Retinal pigment epithelial cell (primary cell): ENCODE measurements at regions not wholly inside any gene's neighbourhood (a gene's known extent, or its start where the extent isn't known, plus 50 kb on each side); places are given as distances from the start of the nearest gene placed in this dataset.
"Not testable (repeated sequence)": the region's sequence is repeated elsewhere in the genome, so short reads cannot be mapped to it uniquely, and the experiment has no call there.

Source experiments
- DNase-seq: peaks from one replicate; pipeline ENCODE4 v3.0.0-alpha.2; 2010; ENCODE audit warnings: low read depth
- H3K4me3 ChIP-seq: 2 replicates; pipeline ENCODE4 v1.5.1; 2011; ENCODE audit warnings: mild to moderate bottlenecking, low read length, control low read depth, moderate library complexity
- TF ChIP-seq, protein P1 (sequence below): conservative IDR thresholded peaks from 2 replicates; pipeline ENCODE4 v1.5.1; 2011; ENCODE audit warnings: low read depth, low read length, control low read depth, inconsistent platforms

DNA sequence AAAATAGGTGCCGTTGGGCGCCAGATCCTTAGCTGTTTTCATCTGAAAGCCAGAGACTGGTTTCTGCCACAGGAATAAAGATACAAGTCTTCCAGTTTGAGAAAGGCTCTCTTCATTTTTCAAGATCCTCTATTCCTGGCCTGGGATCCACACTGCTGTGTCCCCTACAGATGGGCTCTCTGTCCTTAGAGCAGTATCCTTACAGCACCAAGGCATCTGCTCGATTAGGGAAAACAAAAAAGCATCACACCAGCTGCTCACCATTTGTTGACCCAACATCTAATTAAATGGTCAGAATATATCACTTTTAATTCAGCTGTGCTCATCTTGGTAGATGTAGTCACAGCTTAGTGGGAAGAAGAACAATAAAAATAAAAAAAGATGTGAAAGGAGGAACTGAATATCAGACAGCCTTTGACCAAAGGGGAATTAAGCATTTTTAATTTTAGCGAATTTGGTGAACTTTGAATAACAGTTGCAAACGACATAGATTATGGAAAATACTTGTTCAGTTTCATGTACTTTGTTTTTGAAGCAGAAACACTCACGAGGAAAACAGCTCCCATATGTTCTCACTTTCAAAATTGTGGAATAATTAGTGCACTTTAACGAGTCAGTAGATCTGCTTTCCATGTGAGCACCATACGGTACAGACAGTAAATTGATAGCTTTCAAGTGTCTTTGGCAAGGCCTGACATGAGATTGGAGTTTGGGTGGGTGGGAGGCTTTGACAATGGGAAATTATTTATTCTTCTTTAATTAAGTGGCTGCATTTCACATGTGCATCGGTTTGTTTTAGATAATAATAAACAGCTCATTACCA lies 148.4 kb upstream of the CLNK start:
- DNase-seq, result no peak
- TF ChIP-seq, protein P1, sequence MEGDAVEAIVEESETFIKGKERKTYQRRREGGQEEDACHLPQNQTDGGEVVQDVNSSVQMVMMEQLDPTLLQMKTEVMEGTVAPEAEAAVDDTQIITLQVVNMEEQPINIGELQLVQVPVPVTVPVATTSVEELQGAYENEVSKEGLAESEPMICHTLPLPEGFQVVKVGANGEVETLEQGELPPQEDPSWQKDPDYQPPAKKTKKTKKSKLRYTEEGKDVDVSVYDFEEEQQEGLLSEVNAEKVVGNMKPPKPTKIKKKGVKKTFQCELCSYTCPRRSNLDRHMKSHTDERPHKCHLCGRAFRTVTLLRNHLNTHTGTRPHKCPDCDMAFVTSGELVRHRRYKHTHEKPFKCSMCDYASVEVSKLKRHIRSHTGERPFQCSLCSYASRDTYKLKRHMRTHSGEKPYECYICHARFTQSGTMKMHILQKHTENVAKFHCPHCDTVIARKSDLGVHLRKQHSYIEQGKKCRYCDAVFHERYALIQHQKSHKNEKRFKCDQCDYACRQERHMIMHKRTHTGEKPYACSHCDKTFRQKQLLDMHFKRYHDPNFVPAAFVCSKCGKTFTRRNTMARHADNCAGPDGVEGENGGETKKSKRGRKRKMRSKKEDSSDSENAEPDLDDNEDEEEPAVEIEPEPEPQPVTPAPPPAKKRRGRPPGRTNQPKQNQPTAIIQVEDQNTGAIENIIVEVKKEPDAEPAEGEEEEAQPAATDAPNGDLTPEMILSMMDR, result no peak
- no peak overlapping the region for H3K4me3 ChIP-seq

DNA sequence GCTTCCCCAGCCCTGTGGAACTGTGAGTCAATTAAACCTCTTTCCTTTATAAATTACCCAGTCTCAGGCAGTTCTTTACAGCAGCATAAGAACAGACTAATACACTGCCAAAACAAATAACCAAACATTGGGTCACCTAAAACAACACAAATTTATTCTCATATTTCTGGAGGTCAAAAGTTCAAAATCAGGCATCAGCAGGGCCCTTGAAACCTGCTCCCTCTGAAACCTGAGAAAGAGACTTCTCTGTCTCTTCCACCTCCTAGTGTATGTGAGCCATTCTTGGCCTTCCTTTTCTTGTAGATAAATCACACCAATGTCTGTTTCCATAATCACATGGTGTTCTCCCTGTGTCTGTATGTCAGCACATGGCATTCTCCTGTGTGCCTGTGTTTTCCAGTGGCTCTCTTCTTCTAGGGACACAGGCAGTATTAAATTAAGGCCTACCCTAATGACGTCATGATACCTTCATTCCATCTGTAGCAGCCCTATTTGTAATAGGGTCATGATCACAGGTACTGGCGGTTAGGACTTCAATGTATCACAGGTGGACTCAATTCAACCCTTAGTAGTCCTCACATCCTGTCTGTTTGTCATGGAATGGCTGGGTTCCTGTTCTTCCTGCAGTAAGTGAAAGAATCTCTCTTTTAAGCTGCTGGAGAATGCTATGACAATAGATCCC lies 147.3 kb upstream of the CLNK start:
- no peak for DNase-seq
- TF ChIP-seq, protein P1, result no peak
- no peak overlapping the region for H3K4me3 ChIP-seq

DNA sequence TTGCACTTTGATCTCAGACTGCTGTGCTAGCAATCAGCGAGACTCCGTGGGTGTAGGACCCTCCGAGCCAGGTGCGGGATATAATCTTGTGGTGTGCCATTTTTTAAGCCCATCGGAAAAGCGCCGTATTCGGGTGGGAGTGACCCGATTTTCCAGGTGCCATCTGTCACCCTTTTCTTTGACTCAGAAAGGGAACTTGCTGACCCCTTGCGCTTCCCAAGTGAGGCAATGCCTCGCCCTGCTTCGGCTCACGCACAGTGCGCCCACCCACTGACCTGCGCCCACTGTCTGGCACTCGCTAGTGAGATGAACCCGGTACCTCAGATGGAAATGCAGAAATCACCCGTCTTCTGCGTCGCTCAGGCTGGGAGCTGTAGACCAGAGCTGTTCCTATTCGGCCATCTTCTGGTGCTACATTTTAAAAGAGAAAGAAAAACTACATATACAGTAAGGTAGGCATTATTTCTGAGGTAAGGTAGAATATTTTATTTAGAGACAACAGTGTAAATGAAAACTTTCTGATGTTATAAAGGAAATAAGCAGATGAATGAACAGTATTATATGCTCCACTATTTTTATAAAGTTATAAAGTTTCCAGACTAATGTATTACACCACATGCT lies 144.5 kb upstream of the CLNK start:
- not testable (repeated sequence) for H3K4me3 ChIP-seq, DNase-seq

DNA sequence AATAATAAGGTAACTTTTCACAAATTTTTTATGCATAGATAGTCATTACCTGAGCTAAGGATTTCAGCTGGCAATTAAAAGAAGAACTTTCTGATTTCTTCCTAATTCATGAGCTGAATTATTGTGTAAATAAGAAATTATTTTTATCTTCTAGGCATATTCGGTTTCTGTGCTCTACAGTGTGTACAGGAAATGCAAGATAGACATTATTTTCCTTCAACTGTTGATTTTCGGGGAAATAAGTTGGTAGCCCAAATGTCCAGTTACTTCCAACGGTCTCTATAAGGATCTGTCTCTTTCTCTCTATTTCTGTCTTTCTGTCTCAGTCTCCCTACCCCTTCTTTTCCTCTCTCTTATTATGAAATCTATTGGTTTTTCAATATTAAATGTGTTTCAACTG lies 137.3 kb upstream of the CLNK start:
- H3K4me3 ChIP-seq, result no peak overlapping the region

DNA sequence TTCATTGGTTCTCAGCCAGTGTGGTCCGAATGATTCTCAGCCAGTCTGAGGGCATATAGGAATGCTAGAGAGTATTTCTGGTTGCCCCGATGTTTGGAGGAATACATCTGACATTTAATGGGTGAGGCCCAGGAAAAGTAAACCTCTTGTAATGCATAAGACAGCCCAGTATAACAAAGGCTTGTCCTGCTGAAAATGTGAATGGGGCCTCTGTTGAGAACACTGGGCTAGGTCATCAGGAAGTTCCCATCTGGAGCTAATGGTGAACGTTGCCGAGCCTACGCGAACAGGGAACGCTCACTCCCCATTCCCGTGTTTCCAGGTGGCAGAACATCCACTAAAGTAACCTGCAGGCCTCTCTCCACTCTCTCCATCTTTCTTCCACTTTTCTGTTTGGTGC lies 132.0 kb upstream of the CLNK start:
- H3K4me3 ChIP-seq, result no peak overlapping the region
- no peak for DNase-seq

More for the DNA sequence above, 137.3 kb upstream of the CLNK start:
- TF ChIP-seq, protein P1, result no peak
- DNase-seq, result no peak

DNA sequence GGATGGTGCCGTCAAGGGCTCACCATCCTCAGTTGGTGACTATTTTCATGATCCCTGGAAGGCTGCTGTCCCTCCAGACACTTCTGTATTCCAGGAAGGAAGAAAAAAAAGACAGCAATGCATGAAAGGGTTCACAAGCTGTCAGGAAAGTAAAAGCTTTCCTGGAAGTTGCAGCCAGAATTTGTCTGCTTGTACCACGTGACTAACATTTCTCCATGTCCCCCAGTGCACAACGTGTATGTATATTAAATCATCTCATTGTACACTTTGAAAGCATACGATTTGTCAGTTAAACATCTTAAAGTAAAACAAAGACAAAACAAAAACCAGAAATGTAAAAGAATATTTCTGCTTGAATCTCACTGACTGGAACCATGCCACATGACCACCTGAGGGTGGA lies 127.4 kb upstream of the CLNK start:
- no peak for DNase-seq
- TF ChIP-seq, protein P1, result no peak
- H3K4me3 ChIP-seq, result no peak overlapping the region

More for the DNA sequence above, 132.0 kb upstream of the CLNK start:
- TF ChIP-seq, protein P1, result no peak

DNA sequence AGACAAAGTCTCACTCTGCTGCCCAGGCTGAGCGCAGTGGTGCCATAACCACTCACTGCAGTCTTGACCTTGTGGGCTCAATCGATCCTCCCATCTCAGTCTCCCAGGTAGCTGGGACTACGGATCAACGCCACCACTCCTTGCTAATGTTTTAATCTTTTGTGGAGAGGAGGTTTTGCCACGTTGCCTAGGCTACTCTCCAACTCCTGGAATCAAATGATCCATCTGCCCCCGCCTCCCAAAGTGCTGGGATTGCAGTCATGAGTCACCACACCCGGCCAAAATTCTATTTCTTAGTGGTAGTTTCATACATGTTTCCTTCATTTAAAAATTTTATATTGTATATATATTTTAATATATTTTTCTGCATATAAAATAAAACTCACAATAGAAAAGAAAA lies 125.8 kb upstream of the CLNK start:
- TF ChIP-seq, protein P1, result no peak
- H3K4me3 ChIP-seq, result no peak overlapping the region
- no peak for DNase-seq
